D341Med (cell line): ENCODE measurements at regions not wholly inside any gene's neighbourhood (a gene's known extent, or its start where the extent isn't known, plus 50 kb on each side); places are given as distances from the start of the nearest gene placed in this dataset.
A peak's percentile ranks its signal among the peaks of the same experiment; 100 is the strongest.

ENCODE experiments used
- DNase-seq: peaks from one replicate; pipeline ENCODE4 v3.0.0; 2012; ENCODE audit warnings: low spot score

- no peak for DNase-seq
Measured at GRCh38 chr5:65068410-65068809, 299.7 kb downstream of the CWC27 start.

GRCh38 chr5:65070026-65070425 is 301.3 kb downstream of the CWC27 start:
- DNase-seq, result no peak

- no peak for DNase-seq
Measured at GRCh38 chr5:65072850-65073249, 304.1 kb downstream of the CWC27 start.

- no peak for DNase-seq
Measured at GRCh38 chr5:65073250-65073661, 304.5 kb downstream of the CWC27 start.

- DNase-seq, result no peak
Measured at GRCh38 chr5:65075623-65076250, 307.0 kb downstream of the CWC27 start.

- DNase-seq, result peak; percentile 40
Measured at GRCh38 chr5:65076251-65076869, 307.6 kb downstream of the CWC27 start.

GRCh38 chr5:65077653-65078052 is 308.9 kb downstream of the CWC27 start:
- no peak for DNase-seq

- DNase-seq, result no peak
Measured at GRCh38 chr5:65078331-65078730, 309.6 kb downstream of the CWC27 start.

GRCh38 chr5:65081071-65081470 is 312.3 kb downstream of the CWC27 start:
- no peak for DNase-seq

GRCh38 chr5:65084795-65085515 is 316.2 kb downstream of the CWC27 start:
- DNase-seq, result no peak

GRCh38 chr5:65085516-65085850 is 316.8 kb downstream of the CWC27 start:
- no peak for DNase-seq

GRCh38 chr5:65086234-65086890 is 317.6 kb downstream of the CWC27 start:
- DNase-seq, result no peak

- DNase-seq, result no peak
Measured at GRCh38 chr5:65087154-65087553, 318.4 kb downstream of the CWC27 start.

GRCh38 chr5:65094279-65094678 is 325.5 kb downstream of the CWC27 start:
- DNase-seq, result no peak

- DNase-seq, result no peak
Measured at GRCh38 chr5:65098393-65098792, 329.7 kb downstream of the CWC27 start.
